ENCODE measurements at regions not wholly inside any gene's neighbourhood (a gene's known extent, or its start where the extent isn't known, plus 50 kb on each side); places are given as distances from the start of the nearest gene placed in this dataset.

GRCh38 chr18:27274901-27275300, 89.8 kb upstream of the CHST9 start:
- TF ChIP-seq CTCF (IDR thresholded peaks at IDR 0.05) (no peak), POLR2A (IDR thresholded peaks at IDR 0.05) (no peak)
